Loucy (cell line): ENCODE measurements at regions not wholly inside any gene's neighbourhood (a gene's known extent, or its start where the extent isn't known, plus 50 kb on each side); places are given as distances from the start of the nearest gene placed in this dataset.

Source experiments
- H2AFZ ChIP-seq: fragments of 200-600 bp; sonication (generic); 2 replicates; pipeline ENCODE4 v1.6.0; 2016; ENCODE audit warnings: antibody characterized with exemption, mild to moderate bottlenecking, low read length, moderate library complexity
- H3F3A ChIP-seq: fragments of 200-600 bp; 2 replicates; pipeline ENCODE4 v1.6.0; 2016; ENCODE audit warnings: antibody characterized with exemption, low read depth, mild to moderate bottlenecking
- H3K27me3 ChIP-seq: fragments of 200-600 bp; sonication (generic); 2 replicates; pipeline ENCODE4 v1.6.1; 2014; ENCODE audit warnings: low read length, mild to moderate bottlenecking; ENCODE audit not compliant: insufficient read depth, poor library complexity, severe bottlenecking
- H3K36me3 ChIP-seq: fragments of 200-600 bp; sonication (generic); 2 replicates; pipeline ENCODE4 v1.6.1; 2016; ENCODE audit warnings: low read length; ENCODE audit not compliant: insufficient read depth
- H3K4me1 ChIP-seq: fragments of 200-600 bp; sonication (generic); 2 replicates; pipeline ENCODE4 v1.5.1; 2014; ENCODE audit warnings: low read length, mild to moderate bottlenecking; ENCODE audit not compliant: insufficient read depth, poor library complexity, severe bottlenecking
- H3K4me2 ChIP-seq: fragments of 200-600 bp; sonication (generic); 2 replicates; pipeline ENCODE4 v1.6.0; 2014; ENCODE audit warnings: antibody characterized with exemption, low read length, low read depth, mild to moderate bottlenecking; ENCODE audit not compliant: poor library complexity, severe bottlenecking
- H3K4me3 ChIP-seq: fragments of 200-600 bp; sonication (generic); 2 replicates; pipeline ENCODE4 v1.5.1; 2014; ENCODE audit warnings: low read length, mild to moderate bottlenecking, mixed read lengths; ENCODE audit not compliant: poor library complexity, severe bottlenecking
- H3K79me2 ChIP-seq: fragments of 200-600 bp; sonication (generic); 2 replicates; pipeline ENCODE4 v1.6.1; 2014; ENCODE audit warnings: low read length; ENCODE audit not compliant: insufficient read depth
- H3K9ac ChIP-seq: fragments of 200-600 bp; sonication (generic); 2 replicates; pipeline ENCODE4 v1.6.0; 2014; ENCODE audit warnings: mild to moderate bottlenecking, low read depth, low read length, moderate library complexity; ENCODE audit not compliant: poor library complexity, severe bottlenecking
- H3K9me2 ChIP-seq: fragments of 200-600 bp; sonication (generic); replicated peaks from 2 replicates; pipeline ENCODE4 v1.6.1; 2016; ENCODE audit warnings: low read depth, low read length, mixed read lengths
- H3K9me3 ChIP-seq: fragments of 200-600 bp; sonication (generic); 2 replicates; pipeline ENCODE4 v1.6.1; 2014; ENCODE audit warnings: mild to moderate bottlenecking, antibody characterized with exemption, low read length, low read depth; ENCODE audit not compliant: insufficient read depth
- H4K20me1 ChIP-seq: fragments of 200-600 bp; sonication (generic); 2 replicates; pipeline ENCODE4 v1.6.0; 2014; ENCODE audit warnings: antibody characterized with exemption, low read length, mild to moderate bottlenecking; ENCODE audit not compliant: insufficient read depth, poor library complexity, severe bottlenecking
- EZH2phosphoT487 ChIP-seq: fragments of 200-600 bp; IDR thresholded peaks from 2 replicates; pipeline ENCODE4 v1.6.1; 2018; ENCODE audit warnings: antibody characterized with exemption, mild to moderate bottlenecking, moderate library complexity, borderline replicate concordance
- TF ChIP-seq, protein P1 (sequence below): fragments of 200-600 bp; sonication (generic); conservative IDR thresholded peaks from 2 replicates; pipeline ENCODE4 v1.5.1; 2014; ENCODE audit warnings: mild to moderate bottlenecking, antibody characterized with exemption, low read length

DNA sequence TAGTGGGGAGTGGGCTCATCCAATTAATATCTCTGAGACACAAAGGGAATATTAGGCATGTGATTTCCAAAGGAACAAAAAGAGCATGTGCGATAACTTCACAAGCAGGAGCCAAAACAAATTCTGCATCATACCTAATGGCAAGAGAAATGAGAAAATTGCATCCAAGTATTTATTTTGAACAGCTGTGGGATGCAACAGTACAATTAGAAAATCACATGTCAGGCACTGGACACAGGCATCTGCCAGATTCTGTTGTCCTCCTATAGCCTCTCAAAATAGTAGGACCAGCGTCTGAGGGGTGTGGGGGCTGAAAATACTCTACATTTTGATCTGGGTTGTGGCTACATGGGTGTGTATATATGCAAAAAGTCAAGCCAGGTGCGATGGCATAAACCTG is 66.3 kb downstream of the EDN1 start:
- no peak overlapping the region for H3K4me2 ChIP-seq
- no peak for TF ChIP-seq EZH2phosphoT487
- TF ChIP-seq, protein P1, sequence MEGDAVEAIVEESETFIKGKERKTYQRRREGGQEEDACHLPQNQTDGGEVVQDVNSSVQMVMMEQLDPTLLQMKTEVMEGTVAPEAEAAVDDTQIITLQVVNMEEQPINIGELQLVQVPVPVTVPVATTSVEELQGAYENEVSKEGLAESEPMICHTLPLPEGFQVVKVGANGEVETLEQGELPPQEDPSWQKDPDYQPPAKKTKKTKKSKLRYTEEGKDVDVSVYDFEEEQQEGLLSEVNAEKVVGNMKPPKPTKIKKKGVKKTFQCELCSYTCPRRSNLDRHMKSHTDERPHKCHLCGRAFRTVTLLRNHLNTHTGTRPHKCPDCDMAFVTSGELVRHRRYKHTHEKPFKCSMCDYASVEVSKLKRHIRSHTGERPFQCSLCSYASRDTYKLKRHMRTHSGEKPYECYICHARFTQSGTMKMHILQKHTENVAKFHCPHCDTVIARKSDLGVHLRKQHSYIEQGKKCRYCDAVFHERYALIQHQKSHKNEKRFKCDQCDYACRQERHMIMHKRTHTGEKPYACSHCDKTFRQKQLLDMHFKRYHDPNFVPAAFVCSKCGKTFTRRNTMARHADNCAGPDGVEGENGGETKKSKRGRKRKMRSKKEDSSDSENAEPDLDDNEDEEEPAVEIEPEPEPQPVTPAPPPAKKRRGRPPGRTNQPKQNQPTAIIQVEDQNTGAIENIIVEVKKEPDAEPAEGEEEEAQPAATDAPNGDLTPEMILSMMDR, result no peak
- H3K36me3 ChIP-seq, result no peaks in the 10 kb centered on the region
- H4K20me1 ChIP-seq, result no peaks in the 10 kb centered on the region
- H3K79me2 ChIP-seq, result no peaks in the 10 kb centered on the region
- H3K9me2 ChIP-seq, result no peaks in the 10 kb centered on the region
- H3F3A ChIP-seq, result no peaks in the 10 kb centered on the region
- H3K27me3 ChIP-seq, result no peaks in the 10 kb centered on the region
- no peak overlapping the region for H3K9ac ChIP-seq
- H3K9me3 ChIP-seq, result peaks cover 7% of the 10 kb centered on the region; the same call in 1 of the 2 replicates
- no peak overlapping the region for H3K4me3 ChIP-seq
- H3K4me1 ChIP-seq, result no peaks in the 10 kb centered on the region
- H2AFZ ChIP-seq, result no peak overlapping the region

GRCh38 chr6:12356983-12357972 is 67.1 kb downstream of the EDN1 start:
- Histone ChIP-seq H3K9me2 (no peaks in the 10 kb centered on the region), H3K9me3 (0 out of 2 replicates have a peak, but pooled peaks cover 3% of the 10 kb centered on the region), H3F3A (no peaks in the 10 kb centered on the region), H3K27me3 (no peaks in the 10 kb centered on the region), H3K9ac (no peak overlapping the region), H3K4me2 (no peak overlapping the region), H3K36me3 (no peaks in the 10 kb centered on the region), H3K79me2 (no peaks in the 10 kb centered on the region), H3K4me3 (no peak overlapping the region), H3K4me1 (no peaks in the 10 kb centered on the region), H4K20me1 (no peaks in the 10 kb centered on the region), H2AFZ (no peak overlapping the region)
- TF ChIP-seq EZH2phosphoT487, result no peak
- TF ChIP-seq, protein P1, result no peak

GRCh38 chr6:12359036-12359435 is 68.9 kb downstream of the EDN1 start:
- no peak overlapping the region for H3K4me2 ChIP-seq
- no peaks in the 10 kb centered on the region for H3F3A ChIP-seq
- no peaks in the 10 kb centered on the region for H3K9me2 ChIP-seq
- no peaks in the 10 kb centered on the region for H3K4me1 ChIP-seq
- H2AFZ ChIP-seq, result no peak overlapping the region
- TF ChIP-seq EZH2phosphoT487, result no peak
- TF ChIP-seq, protein P1, result no peak
- no peaks in the 10 kb centered on the region for H3K79me2 ChIP-seq
- H3K9me3 ChIP-seq, result no peaks in the 10 kb centered on the region
- no peak overlapping the region for H3K9ac ChIP-seq
- H3K36me3 ChIP-seq, result no peaks in the 10 kb centered on the region
- H3K4me3 ChIP-seq, result no peak overlapping the region
- H3K27me3 ChIP-seq, result no peaks in the 10 kb centered on the region
- H4K20me1 ChIP-seq, result no peaks in the 10 kb centered on the region
